Subcutaneous abdominal adipose tissue (tissue), 5 donors: ENCODE measurements at regions not wholly inside any gene's neighbourhood (a gene's known extent, or its start where the extent isn't known, plus 50 kb on each side); places are given as distances from the start of the nearest gene placed in this dataset.
A peak's percentile ranks its signal among the peaks of the same experiment; 100 is the strongest.

Experiments used
- H3K27ac ChIP-seq: one replicate; pipeline ENCODE4 v1.7.0; 2013; ENCODE audit warnings: low read depth, mild to moderate bottlenecking, inconsistent platforms, low read length, moderate library complexity
- H3K27me3 ChIP-seq, 5 donors: one replicate each; pipeline ENCODE4 v1.7.0; 2013; ENCODE audit warnings: low read length in 5 of 5, inconsistent platforms in 1 of 5; ENCODE audit not compliant: control insufficient read depth in 5 of 5, insufficient read depth in 4 of 5
- H3K36me3 ChIP-seq, 5 donors: one replicate each; pipeline ENCODE4 v1.7.0; 2013; ENCODE audit warnings: low read length in 5 of 5; ENCODE audit not compliant: control insufficient read depth in 5 of 5, insufficient read depth in 5 of 5
- H3K4me1 ChIP-seq, 5 donors: one replicate each; pipeline ENCODE4 v1.7.0; 2013; ENCODE audit warnings: low read length in 5 of 5, mild to moderate bottlenecking in 3 of 5, moderate library complexity in 1 of 5; ENCODE audit not compliant: control insufficient read depth in 5 of 5, insufficient read depth in 5 of 5
- H3K4me3 ChIP-seq, 5 donors: one replicate each; pipeline ENCODE4 v1.7.0; 2013; ENCODE audit warnings: low read length in 5 of 5, low read depth in 1 of 5
- H3K9ac ChIP-seq, 5 donors: one replicate each; pipeline ENCODE4 v1.7.0; 2013; ENCODE audit warnings: low read length in 5 of 5, mild to moderate bottlenecking in 4 of 5, moderate library complexity in 3 of 5
- H3K9me3 ChIP-seq, 5 donors: one replicate each; pipeline ENCODE4 v1.7.0; 2013; ENCODE audit warnings: low read length in 5 of 5; ENCODE audit not compliant: control insufficient read depth in 5 of 5
- donor health status: healthy.
- donor health status: healthy.
- donor health status: healthy.
- donor health status: healthy.
- donor health status: healthy.

DNA sequence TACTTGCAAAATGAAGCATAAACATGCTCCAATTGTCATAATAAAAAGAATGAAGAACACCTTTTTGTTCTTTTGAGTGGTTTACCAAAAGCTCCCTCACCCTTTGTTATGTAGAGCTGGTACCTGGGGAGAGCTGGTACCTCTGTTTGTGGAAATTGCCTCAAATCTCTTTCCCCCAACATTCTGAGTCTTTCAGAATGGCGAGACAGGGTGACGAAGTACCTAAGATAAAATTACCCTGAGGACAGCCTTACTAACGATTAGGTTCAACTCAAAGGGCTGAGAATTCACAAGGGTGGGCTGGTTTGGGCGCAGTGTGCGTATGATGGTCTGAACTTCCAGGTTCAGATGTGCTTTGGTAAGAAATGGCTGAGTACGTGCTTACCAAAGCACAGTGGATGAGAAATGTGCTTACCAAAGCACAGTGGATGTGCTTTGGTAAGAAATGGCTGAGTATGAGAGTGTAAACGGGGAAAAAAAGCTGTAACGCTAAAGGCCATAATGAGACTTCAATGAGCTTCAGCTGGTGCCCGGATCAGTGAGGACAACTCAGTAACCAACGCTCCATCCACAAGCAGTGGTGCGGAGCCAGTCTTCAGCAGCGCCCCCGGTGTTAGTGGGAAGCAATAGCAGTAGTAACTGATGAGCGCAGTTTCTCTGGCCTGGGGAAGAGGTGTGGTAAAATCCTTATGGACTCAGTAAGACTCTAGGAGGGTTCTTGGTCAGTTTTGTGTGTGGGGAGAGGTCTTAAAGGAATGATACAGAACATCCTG lies 72.3 kb upstream of the LRIG1 start:
- Histone ChIP-seq H3K4me3 (no peak overlapping the region), H3K9me3 (peaks cover 0 to 3% (median 0%) of the 10 kb centered on the region in 5 donors), H3K27me3 (no peaks in the 10 kb centered on the region), H3K9ac (no peak overlapping the region), H3K4me1 (peaks cover 0 to 4% (median 0%) of the 10 kb centered on the region in 5 donors), H3K36me3 (no peaks in the 10 kb centered on the region), H3K27ac (no peak overlapping the region)

DNA sequence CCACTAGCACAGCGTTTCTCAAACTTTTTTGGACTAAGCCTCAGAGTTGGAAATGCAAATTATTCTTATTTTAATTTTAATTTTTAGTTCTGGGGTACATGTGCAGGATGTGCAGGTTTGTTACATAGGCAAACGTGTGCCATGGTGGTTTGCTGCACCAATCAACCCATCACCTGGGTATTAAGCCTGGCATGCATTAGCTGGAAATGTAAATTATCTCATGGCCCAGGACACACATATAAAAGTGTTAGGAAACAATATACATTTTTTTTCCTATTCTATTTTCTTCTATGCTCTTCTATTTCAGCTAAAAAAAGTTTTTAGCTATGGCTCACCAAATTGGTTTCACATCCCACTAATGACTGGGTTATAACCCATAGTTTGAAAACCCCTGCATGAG lies 73.3 kb upstream of the LRIG1 start:
- no peak overlapping the region for H3K27ac ChIP-seq
- peaks cover 0 to 4% (median 0%) of the 10 kb centered on the region in 5 donors for H3K4me1 ChIP-seq
- peaks cover 0 to 3% (median 0%) of the 10 kb centered on the region in 5 donors for H3K9me3 ChIP-seq
- no peak overlapping the region for H3K4me3 ChIP-seq
- H3K27me3 ChIP-seq, result no peaks in the 10 kb centered on the region
- H3K9ac ChIP-seq, result no peak overlapping the region
- H3K36me3 ChIP-seq, result no peaks in the 10 kb centered on the region

DNA sequence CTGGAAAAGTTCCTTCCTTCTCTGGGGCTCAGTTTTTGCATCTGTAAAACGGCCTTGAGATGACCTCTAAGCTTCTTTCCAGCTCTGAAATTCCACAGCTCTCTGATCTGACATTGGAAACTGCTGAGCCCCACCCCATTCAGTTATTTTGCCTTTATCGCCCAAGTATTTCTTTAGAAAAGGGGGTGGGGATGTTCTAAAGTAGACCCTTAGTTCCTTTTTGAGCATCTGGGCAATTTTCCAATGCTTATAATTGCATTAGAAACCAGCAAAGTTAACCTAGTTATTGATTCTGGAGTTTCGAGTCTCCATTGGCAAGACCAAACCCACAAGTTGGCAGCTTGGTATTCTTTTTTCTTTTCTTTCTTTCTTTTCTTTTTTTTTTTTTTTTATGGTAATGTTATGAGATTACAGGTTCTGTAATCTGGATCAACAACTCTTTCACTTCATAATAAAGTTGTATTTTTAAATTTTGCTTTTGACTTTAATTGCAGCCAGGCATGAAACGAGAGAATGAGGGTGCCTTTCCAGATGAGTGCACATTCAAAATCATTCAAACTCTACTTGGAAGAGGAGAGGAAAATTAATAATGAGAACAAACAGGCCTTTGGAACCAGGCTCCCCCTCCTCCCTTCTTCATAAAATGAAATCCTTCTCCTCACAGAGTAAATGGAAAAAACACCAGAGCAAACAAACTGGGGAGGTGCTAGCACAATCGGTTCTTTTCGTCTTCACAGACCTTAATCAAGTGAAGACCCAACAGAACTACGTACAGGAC lies 76.8 kb upstream of the LRIG1 start:
- Histone ChIP-seq H3K27ac (no peak overlapping the region), H3K4me3 (no peak overlapping the region), H3K9ac (no peak overlapping the region), H3K9me3 (no peaks in the 10 kb centered on the region), H3K36me3 (no peaks in the 10 kb centered on the region), H3K27me3 (no peaks in the 10 kb centered on the region), H3K4me1 (no peaks in the 10 kb centered on the region)

DNA sequence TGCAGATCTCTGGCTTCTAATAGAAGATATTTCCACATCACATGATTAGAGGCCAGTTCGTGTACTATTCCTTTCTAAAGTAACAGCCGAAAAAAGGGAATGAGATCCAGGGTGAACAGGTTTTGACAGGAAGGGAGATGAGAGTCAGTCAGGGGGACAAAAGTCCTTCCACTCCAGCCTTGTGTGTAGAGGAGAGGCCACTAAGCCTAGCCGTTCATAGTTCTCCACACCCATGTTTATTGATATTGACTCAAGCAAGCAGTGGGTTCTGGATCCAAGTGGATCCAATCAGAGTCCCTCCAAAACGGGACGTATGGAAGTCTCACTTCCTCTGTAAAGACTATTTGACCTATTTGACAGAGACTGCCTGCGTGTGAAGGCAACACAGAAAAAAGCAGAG lies 80.4 kb upstream of the LRIG1 start:
- H3K9me3 ChIP-seq, result no peaks in the 10 kb centered on the region
- H3K36me3 ChIP-seq, result no peaks in the 10 kb centered on the region
- peaks cover 0 to 4% (median 0%) of the 10 kb centered on the region in 5 donors for H3K4me1 ChIP-seq
- no peak overlapping the region for H3K9ac ChIP-seq
- H3K4me3 ChIP-seq, result no peak overlapping the region
- no peaks in the 10 kb centered on the region for H3K27me3 ChIP-seq
- H3K27ac ChIP-seq, result no peak overlapping the region

DNA sequence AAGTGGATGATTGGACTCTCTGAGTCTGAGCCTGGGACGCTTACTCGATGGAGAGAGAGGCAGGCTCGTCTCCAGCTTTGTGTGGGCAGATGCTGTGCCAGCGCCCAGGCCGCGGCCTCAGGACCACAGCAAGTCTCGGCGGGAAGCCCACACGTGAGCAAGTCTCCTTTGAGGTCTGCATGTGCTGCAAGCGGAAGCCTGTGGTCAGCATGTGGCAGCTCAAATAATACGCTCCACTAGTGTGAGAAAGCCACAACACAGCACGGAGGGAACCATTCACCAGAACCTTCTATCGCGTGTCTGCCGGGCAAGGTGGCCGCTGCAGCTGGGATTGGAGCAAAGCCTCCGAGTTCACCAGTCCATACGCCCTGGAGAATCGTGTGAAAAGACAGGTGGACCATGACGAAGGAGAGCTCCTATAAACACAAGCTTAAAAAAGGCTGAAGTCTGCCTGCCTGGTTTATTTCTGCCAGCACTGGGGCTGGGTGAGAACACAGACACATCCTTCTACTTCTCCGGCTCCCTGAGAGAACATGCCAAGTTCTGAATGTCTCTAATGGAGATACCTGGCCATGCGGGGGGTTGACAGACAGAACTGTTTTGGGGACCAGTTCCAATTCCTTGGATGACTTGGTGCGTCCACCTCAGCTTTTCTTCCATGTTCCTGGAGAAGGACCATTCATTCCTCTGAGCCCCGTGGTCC lies 82.0 kb upstream of the LRIG1 start:
- Histone ChIP-seq H3K4me3 (no peak overlapping the region), H3K4me1 (peaks cover 0 to 9% (median 0%) of the 10 kb centered on the region in 5 donors), H3K27me3 (no peaks in the 10 kb centered on the region), H3K9me3 (no peaks in the 10 kb centered on the region), H3K9ac (no peak overlapping the region), H3K36me3 (no peaks in the 10 kb centered on the region), H3K27ac (no peak overlapping the region)

DNA sequence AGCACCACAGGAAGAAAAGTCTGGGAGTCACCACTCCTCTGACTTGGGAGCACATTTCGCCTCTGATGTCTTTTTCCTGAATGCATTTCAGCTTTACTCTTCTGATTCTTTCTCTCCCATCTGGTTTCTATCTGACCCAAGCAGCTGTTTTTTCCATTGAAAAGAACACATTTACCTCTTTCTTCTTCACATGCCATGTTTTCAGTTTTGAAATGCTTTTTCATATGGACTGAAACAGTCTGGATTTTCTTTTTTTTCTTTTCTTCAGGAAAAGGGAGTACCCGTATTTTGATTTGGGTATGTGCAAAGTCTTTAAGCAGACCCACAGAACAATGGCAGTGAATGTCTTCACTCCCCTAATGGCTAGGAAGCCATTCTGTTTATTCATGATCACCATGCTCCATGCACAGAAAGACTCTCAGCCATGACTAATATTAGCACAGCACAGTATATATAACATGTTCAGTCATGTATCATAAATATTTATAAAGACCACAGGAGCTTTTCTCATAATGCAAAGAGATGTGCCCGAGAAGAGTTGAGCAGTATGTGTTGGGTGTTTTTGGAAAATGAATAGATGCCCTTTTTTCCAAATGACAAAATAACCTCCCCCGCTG lies 82.7 kb upstream of the LRIG1 start:
- Histone ChIP-seq H3K27me3 (no peaks in the 10 kb centered on the region), H3K4me3 (no peak overlapping the region), H3K27ac (no peak overlapping the region), H3K4me1 (peaks cover 0 to 13% (median 0%) of the 10 kb centered on the region in 5 donors), H3K9me3 (no peaks in the 10 kb centered on the region), H3K36me3 (no peaks in the 10 kb centered on the region), H3K9ac (no peak overlapping the region)

DNA sequence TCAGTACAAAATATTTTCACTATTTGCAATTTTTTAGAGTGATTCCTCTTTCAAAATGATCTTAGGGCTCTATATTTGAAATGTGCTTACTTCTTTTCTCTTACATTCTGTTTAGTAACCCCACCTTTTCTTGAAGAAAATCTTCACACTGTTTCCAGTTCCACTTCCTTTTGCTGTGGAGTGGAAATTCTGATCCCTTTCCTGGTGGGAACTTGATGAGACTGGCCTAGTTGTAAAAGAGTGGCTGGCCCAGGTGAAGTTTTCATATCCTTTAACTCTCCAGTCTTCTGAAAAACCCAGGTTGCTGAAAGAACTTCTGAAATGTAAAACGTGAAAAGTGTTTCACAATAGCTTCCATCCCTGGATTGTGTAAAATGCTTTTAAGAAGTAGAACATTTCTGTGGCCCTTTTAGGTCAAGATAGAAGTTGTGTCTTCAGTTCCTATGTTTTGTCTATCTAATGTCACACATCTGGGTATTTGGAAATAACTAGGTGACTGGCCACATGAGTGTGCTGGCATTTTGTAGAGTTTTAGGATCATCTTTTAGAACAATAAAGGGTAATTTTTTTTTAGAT lies 84.8 kb upstream of the LRIG1 start:
- Histone ChIP-seq H3K9ac (no peak overlapping the region), H3K36me3 (no peaks in the 10 kb centered on the region), H3K27me3 (no peaks in the 10 kb centered on the region), H3K9me3 (no peaks in the 10 kb centered on the region), H3K4me1 (peaks cover 0 to 14% (median 0%) of the 10 kb centered on the region in 5 donors), H3K27ac (no peak overlapping the region), H3K4me3 (no peak overlapping the region)

DNA sequence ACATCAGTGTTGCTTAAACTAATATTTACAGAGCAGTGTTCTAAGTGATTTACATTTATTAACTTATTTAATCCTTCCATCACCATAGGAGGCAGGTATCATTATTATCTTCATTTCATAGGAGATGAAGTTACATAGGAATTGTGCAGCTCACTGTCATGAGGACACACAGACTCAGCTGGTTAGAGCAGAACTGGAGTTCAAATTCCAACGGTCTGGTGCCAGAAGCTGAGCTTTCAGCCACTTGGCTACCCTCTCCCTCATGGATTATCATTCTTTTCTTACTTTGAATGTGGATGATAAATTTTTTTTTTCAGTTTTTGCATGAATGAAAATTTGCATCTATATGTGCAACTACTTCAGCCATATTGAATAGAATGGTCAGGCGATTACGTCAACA lies 86.0 kb upstream of the LRIG1 start:
- Histone ChIP-seq H3K36me3 (no peaks in the 10 kb centered on the region), H3K27ac (no peak overlapping the region), H3K27me3 (no peaks in the 10 kb centered on the region), H3K4me3 (no peak overlapping the region), H3K4me1 (peaks cover 0 to 14% (median 0%) of the 10 kb centered on the region in 5 donors), H3K9me3 (no peaks in the 10 kb centered on the region), H3K9ac (no peak overlapping the region)

DNA sequence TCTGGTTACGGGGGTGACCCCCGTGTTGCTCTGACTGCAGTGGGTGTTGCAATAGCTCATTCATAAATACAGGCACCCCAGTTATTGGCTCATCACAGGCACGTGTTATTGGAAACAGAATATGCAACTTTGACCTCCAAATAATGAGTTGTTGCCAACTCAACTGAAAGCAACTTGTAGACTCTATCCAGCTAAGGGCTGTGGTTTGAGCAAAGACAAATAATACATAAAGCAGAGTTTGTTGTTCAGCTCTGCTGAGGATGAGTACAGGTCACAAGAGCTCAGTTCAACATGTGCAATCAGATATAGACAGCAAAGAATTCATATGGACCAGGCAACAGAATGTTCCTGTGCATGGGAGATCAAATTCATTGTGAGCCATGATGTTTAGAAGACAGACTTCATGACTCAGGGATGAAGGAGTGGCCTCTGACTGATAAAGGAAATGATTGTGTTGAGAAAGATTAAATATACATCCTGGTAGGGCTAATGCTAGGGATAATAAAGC lies 87.6 kb upstream of the LRIG1 start:
- Histone ChIP-seq H3K9ac (no peak overlapping the region), H3K4me1 (peaks cover 0 to 14% (median 0%) of the 10 kb centered on the region in 5 donors), H3K36me3 (no peaks in the 10 kb centered on the region), H3K9me3 (no peaks in the 10 kb centered on the region), H3K4me3 (no peak overlapping the region), H3K27ac (peak overlapping the region; percentile 35), H3K27me3 (no peaks in the 10 kb centered on the region)
